Astrocyte of the cerebellum (primary cell): ENCODE measurements at regions not wholly inside any gene's neighbourhood (a gene's known extent, or its start where the extent isn't known, plus 50 kb on each side); places are given as distances from the start of the nearest gene placed in this dataset.
A peak's percentile ranks its signal among the peaks of the same experiment; 100 is the strongest.

ENCODE experiments used
- DNase-seq: peaks from one replicate; pipeline ENCODE4 v3.0.0-alpha.2; 2011; ENCODE audit warnings: low read depth
- H3K4me3 ChIP-seq: 2 replicates; pipeline ENCODE4 v1.5.1; 2011; ENCODE audit warnings: mild to moderate bottlenecking, low read depth, low read length, moderate library complexity
- in situ Hi-C: cut with HindIII; loops from 2 replicates; pipeline ENCODE4 v1.10.0; 2017; ENCODE audit warnings: low sequenced_read_pairs
- TF ChIP-seq, protein P1 (sequence below): IDR thresholded peaks from 2 replicates; pipeline ENCODE4 v1.5.1; 2012; ENCODE audit warnings: low read length, low read depth, moderate library complexity, mild to moderate bottlenecking; ENCODE audit errors: missing control alignments

DNA sequence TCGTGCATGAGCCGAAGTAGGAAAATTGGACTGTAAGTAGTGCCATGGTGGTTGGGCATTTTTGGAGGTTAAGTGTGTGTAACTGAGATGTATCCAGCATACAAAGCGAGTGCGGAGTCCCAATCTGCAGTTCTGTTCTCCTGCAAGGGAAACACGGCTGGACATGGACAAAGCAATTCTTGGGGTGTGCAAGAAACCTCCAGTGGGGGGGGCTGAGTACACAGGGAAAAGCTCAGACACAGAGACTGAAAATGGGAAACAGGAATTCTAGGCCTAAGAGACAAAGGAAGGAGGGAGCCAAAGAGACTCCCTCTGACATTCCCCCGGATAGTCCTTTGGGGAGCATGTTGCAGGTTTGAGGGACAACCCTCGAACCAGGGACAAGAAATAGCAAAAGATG, 83.2 kb upstream of the PLSCR4 start:
- in situ Hi-C loops = no loop called here
- TF ChIP-seq, protein P1, sequence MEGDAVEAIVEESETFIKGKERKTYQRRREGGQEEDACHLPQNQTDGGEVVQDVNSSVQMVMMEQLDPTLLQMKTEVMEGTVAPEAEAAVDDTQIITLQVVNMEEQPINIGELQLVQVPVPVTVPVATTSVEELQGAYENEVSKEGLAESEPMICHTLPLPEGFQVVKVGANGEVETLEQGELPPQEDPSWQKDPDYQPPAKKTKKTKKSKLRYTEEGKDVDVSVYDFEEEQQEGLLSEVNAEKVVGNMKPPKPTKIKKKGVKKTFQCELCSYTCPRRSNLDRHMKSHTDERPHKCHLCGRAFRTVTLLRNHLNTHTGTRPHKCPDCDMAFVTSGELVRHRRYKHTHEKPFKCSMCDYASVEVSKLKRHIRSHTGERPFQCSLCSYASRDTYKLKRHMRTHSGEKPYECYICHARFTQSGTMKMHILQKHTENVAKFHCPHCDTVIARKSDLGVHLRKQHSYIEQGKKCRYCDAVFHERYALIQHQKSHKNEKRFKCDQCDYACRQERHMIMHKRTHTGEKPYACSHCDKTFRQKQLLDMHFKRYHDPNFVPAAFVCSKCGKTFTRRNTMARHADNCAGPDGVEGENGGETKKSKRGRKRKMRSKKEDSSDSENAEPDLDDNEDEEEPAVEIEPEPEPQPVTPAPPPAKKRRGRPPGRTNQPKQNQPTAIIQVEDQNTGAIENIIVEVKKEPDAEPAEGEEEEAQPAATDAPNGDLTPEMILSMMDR = peak; percentile 53
- peak; percentile 12 for DNase-seq
- H3K4me3 ChIP-seq = no peak overlapping the region

DNA sequence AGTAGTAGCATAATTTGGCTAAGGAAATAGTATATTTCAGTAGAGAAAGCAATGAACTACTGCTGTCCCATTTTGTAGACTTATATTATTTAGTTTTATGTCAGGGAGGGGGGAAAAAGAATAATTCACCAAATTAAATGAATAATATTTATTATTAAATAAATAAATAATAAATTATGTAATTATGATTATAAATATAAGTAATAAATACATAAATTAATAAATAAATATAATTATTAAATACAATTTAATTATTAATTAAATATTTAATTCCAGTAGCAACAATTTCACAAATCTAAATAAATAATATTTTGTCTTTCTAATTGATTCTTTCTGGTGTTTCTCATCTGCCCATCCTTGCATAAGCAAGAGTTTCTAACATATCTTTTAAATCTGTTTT, 81.1 kb upstream of the PLSCR4 start:
- H3K4me3 ChIP-seq = no peak overlapping the region
- no peak for DNase-seq
- TF ChIP-seq, protein P1 = no peak
- in situ Hi-C loops = no loop called here

DNA sequence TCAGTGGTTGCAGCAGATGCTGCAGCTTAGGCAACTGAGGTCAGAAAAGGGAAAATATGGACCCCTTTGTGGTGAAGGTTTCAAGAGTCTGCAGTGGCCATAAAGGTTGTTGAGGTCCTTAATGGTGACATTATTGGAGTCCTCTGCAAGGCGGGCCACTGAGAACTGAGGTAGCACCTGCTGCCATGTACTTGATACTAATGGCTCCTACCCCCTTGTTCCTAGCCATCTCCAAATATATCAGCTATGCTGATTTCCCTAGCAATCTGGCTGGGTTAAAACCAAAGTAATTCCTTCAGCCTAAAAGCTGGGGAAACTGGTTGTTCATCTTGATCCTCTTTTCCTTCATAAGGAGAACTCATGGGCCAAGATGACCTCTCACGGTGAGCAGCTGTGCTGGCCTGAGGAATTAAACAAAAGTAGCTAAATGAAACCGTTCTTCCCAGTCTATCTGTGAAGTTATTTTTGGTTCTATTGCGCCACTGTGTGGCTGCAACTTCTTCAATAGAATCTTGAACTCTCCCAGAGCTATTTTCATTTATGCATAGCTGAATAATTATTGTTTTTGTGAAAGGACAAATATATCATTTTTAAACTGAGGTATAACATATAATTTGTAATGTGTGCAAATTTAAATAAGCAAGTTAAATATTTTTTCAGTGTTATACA, 76.1 kb upstream of the PLSCR4 start:
- in situ Hi-C loops = no loop called here
- DNase-seq = peak; percentile 70
- no peak overlapping the region for H3K4me3 ChIP-seq
- TF ChIP-seq, protein P1 = peak; percentile 48

DNA sequence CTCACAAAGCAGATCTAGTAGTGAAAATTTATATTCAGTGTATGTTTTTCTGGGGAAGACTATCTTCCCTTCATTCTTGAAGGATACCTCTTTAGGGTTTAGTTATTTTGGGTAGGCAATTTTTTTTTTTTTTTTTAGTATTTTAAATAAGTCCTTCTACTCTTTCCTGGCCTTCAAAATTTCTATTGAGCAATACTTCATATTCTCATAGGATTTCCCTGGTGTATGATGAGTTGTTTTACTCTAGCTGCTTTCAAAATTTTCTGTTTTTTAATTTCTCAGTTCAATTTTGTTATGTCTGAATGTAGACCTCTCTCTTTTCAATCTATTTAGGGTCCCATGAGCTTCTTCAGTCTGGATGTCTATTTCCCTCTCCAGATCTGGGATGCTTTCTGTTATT, 74.3 kb upstream of the PLSCR4 start:
- TF ChIP-seq, protein P1 = no peak
- in situ Hi-C loops = no loop called here
- no peak overlapping the region for H3K4me3 ChIP-seq
- DNase-seq = no peak

DNA sequence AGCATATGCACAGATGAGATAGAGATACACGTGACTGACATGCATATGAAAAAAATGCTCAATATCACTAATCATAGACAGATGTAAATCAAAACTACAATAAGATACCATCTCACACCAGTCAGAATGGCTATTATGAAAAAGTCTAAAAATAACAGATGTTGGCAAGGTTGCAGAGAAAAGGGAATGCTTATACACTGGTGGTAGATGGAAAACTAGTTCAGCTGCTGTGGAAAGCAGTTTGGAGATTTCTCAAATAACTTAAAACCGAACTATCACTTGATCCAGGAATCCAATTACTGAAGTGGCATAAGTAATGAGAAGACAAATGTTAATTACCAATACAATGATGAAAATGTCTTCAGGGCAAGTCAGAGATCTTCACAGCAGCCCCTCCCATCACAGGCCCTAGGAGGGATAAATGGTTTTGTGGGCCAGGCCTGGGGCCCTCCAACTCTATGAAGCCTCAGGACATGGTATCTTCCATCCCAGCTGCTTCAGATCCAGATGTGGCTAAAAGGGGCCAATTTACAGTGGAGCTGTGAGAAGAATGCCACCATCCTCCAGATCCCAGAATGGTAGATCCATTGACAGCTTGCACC, 71.4 kb upstream of the PLSCR4 start:
- in situ Hi-C loops = no loop called here
- TF ChIP-seq, protein P1 = no peak
- DNase-seq = no peak
- H3K4me3 ChIP-seq = no peak overlapping the region

DNA sequence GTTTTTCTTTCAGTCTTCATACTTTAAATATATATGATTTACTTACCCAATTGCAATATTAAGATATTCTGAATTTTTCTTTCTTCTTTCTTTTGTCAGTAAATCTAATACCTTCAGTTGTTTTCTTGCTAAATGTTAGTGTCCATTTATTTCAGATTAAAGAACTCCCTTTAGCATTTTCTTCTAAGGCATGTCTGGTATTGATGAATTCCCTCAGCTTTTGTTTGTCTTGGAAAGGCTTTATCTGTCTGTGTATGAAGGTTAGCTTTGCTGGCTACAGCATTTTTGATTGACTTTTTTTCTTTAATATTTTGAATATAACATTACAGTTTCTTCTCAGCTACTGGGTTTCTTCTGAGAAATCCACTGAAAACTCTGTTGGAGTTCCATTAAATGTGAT, 64.0 kb upstream of the PLSCR4 start:
- in situ Hi-C loops = no loop called here
- TF ChIP-seq, protein P1 = no peak
- H3K4me3 ChIP-seq = no peak overlapping the region
- no peak for DNase-seq

DNA sequence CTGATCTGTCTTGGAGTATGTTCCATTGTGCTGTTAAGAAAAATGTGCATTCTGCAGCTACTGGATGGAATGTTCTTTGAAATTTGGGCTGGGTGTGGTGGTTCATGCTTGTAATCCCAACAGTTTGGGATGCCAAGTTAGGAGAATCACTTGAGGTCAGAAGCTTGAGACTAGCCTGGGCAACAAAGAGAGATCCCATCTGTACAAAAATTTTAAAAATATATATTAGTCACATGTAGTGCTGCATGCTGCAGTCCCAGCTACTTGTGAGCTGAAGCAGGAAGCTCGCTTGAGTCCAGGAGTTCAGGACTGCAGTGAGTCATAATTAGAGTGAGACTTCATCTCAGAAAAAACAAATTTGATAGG, 62.8 kb upstream of the PLSCR4 start:
- TF ChIP-seq, protein P1 = no peak
- in situ Hi-C loops = no loop called here
- no peak overlapping the region for H3K4me3 ChIP-seq
- DNase-seq = peak; percentile 16
